K562 (cell line): ENCODE measurements at regions not wholly inside any gene's neighbourhood (a gene's known extent, or its start where the extent isn't known, plus 50 kb on each side); places are given as distances from the start of the nearest gene placed in this dataset.

Source experiments
- ARID1B ChIP-seq: fragments of 450-650 bp; IDR thresholded peaks from 2 replicates; pipeline ENCODE4 v1.6.1; 2016; ENCODE audit warnings: antibody characterized with exemption, mild to moderate bottlenecking, inconsistent platforms
- CBX8 ChIP-seq: fragments of 200-600 bp; sonication (generic); IDR thresholded peaks from 2 replicates; pipeline ENCODE4 v1.6.1; 2012; ENCODE audit warnings: borderline replicate concordance, mixed run types, low read depth, mild to moderate bottlenecking, moderate library complexity, mixed read lengths, low read length, control low read depth, inconsistent platforms; ENCODE audit not compliant: poor library complexity, severe bottlenecking; ENCODE audit errors: extremely low read depth
- E4F1 ChIP-seq: fragments of 250-450 bp; sonication (Bioruptor Pico); IDR thresholded peaks from 2 replicates; pipeline ENCODE4 v1.5.0; 2021; ENCODE audit warnings: mild to moderate bottlenecking, borderline replicate concordance
- NCOR1 ChIP-seq: fragments of 450-650 bp; IDR thresholded peaks from 2 replicates; pipeline ENCODE4 v1.6.1; 2016; ENCODE audit warnings: mild to moderate bottlenecking, moderate library complexity
- SMAD3 ChIP-seq: fragments of 450-650 bp; formaldehyde crosslinking; conservative IDR thresholded peaks from 2 replicates; pipeline ENCODE4 v1.4.0; 2020; ENCODE audit warnings: mild to moderate bottlenecking
- SMARCA4 ChIP-seq: fragments of 450-650 bp; IDR thresholded peaks from 2 replicates; pipeline ENCODE4 v1.6.1; 2016
- SMARCA5 ChIP-seq: fragments of 450-650 bp; IDR thresholded peaks from 2 replicates; pipeline ENCODE4 v1.6.1; 2016
- TBL1XR1 ChIP-seq, 2 experiments: IDR thresholded peaks; 2 replicates each; pipeline ENCODE4 v1.6.1; 2012; ENCODE audit warnings: improper control_type of control experiment in 2 of 2, low read length in 2 of 2, mild to moderate bottlenecking in 1 of 2
- ZNF41 ChIP-seq: fragments of 250-450 bp; sonication (Bioruptor Pico); conservative IDR thresholded peaks from 2 replicates; pipeline ENCODE4 v1.4.0; 2020; ENCODE audit warnings: mild to moderate bottlenecking
- ZNF639 ChIP-seq, 2 experiments: fragments of 200-800 bp in 1 of 2; sonication (Bioruptor generic) in 1 of 2; sonication (generic) in 1 of 2; formaldehyde crosslinking in 1 of 2; IDR thresholded peaks in 1 of 2; conservative IDR thresholded peaks in 1 of 2; 2 replicates each; pipeline versions ENCODE4 v1.5.0 to v1.6.1; 2016 to 2020; ENCODE audit warnings: missing compliant biosample characterization in 1 of 2, missing genetic modification characterization in 1 of 2, missing genetic modification reagents in 1 of 2
- TF ChIP-seq, protein P1 (sequence below), 2 experiments: fragments of 450-650 bp; IDR thresholded peaks; 2 replicates each; pipeline ENCODE4 v1.6.1; 2016; ENCODE audit warnings: mild to moderate bottlenecking in 2 of 2, borderline replicate concordance in 1 of 2, low read depth in 1 of 2, moderate library complexity in 1 of 2
- TF ChIP-seq, protein P2 (sequence below), 2 experiments: fragments of 250-450 bp in 1 of 2; fragments of 450-650 bp in 1 of 2; sonication (Bioruptor Pico) in 1 of 2; IDR thresholded peaks; 2 replicates each; pipeline versions ENCODE4 v1.6.1 to v1.8.0; 2016 to 2021; ENCODE audit warnings: mild to moderate bottlenecking in 2 of 2, moderate library complexity in 2 of 2, missing compliant biosample characterization in 1 of 2, missing genetic modification characterization in 1 of 2

DNA sequence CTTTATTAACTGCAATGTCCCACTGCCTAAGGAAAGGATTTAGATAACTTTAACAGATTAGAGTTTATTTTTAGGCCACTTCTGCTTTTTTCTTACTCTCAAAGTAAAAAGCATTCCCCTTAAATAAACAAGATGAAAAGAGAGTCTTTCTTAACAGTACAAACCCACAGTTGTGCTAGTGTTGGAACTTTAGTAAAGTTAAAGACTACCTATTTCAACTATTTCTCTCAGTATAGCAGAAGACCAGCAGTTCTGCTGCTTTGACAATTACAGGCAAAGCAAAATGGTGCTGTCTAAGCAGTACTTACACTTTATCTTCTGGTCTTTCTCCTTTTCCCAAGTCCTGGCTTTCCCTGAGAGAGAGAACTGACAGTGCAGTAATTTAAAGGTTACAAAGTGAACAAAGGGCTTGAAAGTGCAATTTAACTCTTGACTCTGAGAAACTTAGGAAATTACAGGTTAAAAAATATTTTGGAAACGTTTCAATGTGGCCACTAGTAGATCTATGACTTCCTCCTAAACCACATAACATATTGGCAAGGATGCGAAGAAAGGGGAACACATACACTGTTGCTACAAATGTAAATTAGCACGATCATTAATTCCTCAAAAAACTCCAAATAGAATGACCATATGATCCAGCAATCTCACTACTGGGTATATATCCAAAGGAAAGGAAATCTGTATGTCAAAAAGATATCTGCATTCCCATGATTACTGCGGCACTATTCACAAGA lies 135.4 kb upstream of the POGK start (continued):
- TF ChIP-seq, protein P1, sequence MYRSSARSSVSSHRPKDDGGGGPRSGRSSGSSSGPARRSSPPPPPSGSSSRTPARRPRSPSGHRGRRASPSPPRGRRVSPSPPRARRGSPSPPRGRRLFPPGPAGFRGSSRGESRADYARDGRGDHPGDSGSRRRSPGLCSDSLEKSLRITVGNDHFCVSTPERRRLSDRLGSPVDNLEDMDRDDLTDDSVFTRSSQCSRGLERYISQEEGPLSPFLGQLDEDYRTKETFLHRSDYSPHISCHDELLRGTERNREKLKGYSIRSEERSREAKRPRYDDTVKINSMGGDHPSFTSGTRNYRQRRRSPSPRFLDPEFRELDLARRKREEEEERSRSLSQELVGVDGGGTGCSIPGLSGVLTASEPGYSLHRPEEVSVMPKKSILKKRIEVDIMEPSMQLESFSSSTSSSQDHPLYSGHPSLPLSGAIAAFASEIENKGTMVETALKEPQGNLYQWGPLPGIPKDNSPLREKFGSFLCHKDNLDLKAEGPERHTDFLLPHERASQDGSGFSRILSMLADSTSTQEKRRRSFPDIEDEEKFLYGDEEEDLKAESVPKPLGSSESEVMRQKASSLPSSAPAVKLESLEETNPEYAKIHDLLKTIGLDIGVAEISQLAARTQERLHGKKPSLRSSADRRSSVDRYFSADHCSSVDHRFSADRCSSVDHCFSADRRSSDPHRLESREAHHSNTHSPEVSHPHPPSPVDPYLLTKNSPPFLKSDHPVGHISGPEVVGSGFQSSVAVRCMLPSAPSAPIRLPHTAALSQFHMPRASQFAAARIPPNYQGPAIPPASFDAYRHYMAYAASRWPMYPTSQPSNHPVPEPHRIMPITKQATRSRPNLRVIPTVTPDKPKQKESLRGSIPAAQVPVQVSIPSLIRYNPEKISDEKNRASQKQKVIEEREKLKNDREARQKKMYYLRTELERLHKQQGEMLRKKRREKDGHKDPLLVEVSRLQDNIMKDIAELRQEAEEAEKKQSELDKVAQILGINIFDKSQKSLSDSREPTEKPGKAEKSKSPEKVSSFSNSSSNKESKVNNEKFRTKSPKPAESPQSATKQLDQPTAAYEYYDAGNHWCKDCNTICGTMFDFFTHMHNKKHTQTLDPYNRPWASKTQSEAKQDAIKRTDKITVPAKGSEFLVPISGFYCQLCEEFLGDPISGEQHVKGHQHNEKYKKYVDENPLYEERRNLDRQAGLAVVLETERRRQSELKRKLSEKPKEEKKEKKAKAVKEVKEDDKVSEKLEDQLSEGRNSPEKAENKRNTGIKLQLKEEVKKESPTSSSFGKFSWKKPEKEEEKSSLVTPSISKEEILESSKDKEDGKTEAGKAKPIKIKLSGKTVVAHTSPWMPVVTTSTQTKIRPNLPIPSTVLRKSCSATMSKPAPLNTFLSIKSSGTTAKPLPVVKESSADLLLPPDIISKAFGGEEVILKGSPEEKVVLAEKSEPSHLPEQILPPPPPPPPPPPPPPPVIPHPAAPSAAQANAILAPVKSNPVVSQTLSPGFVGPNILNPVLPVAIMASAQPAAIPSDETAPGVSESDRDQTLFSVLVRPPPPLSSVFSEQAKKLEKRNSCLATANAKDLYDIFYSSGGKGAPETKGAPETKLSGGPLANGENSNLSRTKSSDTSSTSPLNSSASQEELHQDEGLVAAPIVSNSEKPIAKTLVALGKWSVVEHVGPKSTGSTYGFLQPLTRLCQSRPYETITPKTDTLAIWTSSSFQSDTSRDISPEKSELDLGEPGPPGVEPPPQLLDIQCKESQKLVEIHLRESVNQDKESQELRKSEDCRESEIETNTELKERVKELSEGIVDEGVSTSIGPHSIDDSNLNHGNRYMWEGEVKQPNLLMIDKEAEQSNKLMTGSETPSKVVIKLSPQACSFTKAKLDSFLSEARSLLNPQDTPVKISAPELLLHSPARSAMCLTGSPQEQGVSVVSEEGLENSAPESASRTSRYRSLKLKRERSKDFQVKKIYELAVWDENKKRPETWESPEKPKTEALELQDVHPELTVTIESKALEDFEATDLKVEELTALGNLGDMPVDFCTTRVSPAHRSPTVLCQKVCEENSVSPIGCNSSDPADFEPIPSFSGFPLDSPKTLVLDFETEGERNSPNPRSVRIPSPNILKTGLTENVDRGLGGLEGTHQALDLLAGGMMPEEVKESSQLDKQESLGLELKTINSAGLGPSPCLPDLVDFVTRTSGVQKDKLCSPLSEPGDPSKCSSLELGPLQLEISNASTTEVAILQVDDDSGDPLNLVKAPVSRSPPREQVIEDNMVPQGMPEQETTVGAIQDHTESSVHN (IDR thresholded peaks at IDR 0.05; ENCODE audit: borderline replicate concordance in 1 of 2, low read depth in 1 of 2) = peak in 1 of 2 experiments; percentile 89; a peak in 1 of 4 replicates
- TF ChIP-seq ARID1B = peak; percentile 84
- no peak for TF ChIP-seq SMARCA5
- TF ChIP-seq ZNF639 (CRISPR knock-in tag; conservative IDR thresholded peaks at IDR 0.05 in 1 of 2, IDR thresholded peaks at IDR 0.05 in 1 of 2) = peak in 1 of 2 experiments; percentile 77; a peak in 2 of 4 replicates
- no peak for TF ChIP-seq SMAD3 (CRISPR knock-in tag)
- TF ChIP-seq, protein P2, sequence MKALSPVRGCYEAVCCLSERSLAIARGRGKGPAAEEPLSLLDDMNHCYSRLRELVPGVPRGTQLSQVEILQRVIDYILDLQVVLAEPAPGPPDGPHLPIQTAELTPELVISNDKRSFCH (CRISPR knock-in tag; IDR thresholded peaks at IDR 0.05) = no peak
- TF ChIP-seq, protein P2 (tag; IDR thresholded peaks at IDR 0.05) = 0 out of 2 replicates have a peak, but pooled peaks have one; percentile 25
- no peak for TF ChIP-seq CBX8
- no peak for TF ChIP-seq ZNF41 (CRISPR knock-in tag)
- TF ChIP-seq NCOR1 = 0 out of 2 replicates have a peak, but pooled peaks have one; percentile 19
- peak in 1 of 2 experiments; percentile 36; a peak in 1 of 4 replicates for TF ChIP-seq TBL1XR1 (IDR thresholded peaks at IDR 0.05; ENCODE audit: low read length in 2 of 2)
- peak; percentile 81 for TF ChIP-seq SMARCA4
- 0 out of 2 replicates have a peak, but pooled peaks have one; percentile 6 for TF ChIP-seq E4F1 (CRISPR knock-in tag)
